Brain microvascular endothelial cell (primary cell): ENCODE measurements at regions not wholly inside any gene's neighbourhood (a gene's known extent, or its start where the extent isn't known, plus 50 kb on each side); places are given as distances from the start of the nearest gene placed in this dataset.
"Not testable (repeated sequence)": the region's sequence is repeated elsewhere in the genome, so short reads cannot be mapped to it uniquely, and the experiment has no call there.

Experiments used
- DNase-seq: peaks from one replicate; pipeline ENCODE4 v3.0.0-alpha.2; 2020
- H3K27ac ChIP-seq: fragments of 250-450 bp; sonication (Bioruptor Pico); 2 replicates; pipeline ENCODE4 v1.5.1; 2020; ENCODE audit warnings: mild to moderate bottlenecking, moderate library complexity
- H3K27me3 ChIP-seq: fragments of 250-450 bp; sonication (Bioruptor Pico); replicated peaks from 2 replicates; pipeline ENCODE4 v1.5.1; 2020; ENCODE audit warnings: mild to moderate bottlenecking
- H3K36me3 ChIP-seq: fragments of 250-450 bp; sonication (Bioruptor Pico); replicated peaks from 2 replicates; pipeline ENCODE4 v1.5.1; 2020; ENCODE audit warnings: mild to moderate bottlenecking
- H3K4me3 ChIP-seq: 2 replicates; pipeline ENCODE4 v1.5.1; 2011; ENCODE audit warnings: low read depth, mild to moderate bottlenecking, control low read depth, low read length, moderate library complexity
- in situ Hi-C: cut with HindIII; loops from 2 replicates; pipeline ENCODE4 v1.10.0; 2017; ENCODE audit warnings: low sequenced_read_pairs, low pct_ligation_motif_present
- TF ChIP-seq, protein P1 (sequence below): IDR thresholded peaks from 2 replicates; pipeline ENCODE4 v1.5.1; 2011; ENCODE audit warnings: low read depth, mild to moderate bottlenecking, moderate library complexity, low read length, control low read depth, inconsistent platforms; ENCODE audit errors: missing control alignments

DNA sequence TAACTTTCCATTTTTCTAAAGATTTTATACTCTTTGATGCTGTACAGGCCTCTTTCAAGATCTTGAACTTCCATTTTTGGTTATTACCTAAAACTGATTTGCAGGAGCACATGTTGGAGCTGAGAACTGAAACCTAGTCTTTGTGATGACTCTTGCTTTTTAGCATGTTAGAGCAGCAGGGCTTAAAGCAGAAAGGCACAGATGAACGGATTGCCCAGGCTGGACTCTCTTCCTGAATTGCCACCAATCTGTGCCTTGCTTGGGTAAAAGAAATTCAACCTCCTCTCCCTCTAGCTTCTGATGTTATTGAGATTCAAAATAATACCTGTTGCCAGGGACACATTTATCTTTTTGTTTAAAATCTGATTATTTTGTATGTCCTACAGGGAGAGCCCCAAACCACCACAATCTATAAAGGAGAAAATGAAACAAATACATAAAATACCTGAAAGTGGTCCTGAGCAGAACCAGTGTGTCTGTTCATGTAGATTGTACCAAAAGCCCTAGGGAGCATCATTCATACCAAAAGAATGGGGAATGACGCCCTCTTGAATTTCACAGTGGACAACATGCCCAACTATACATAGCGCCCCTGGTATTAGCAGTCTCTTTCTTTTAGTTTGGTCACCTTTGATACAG, 277.0 kb upstream of the MAP2 start:
- Histone ChIP-seq H3K27me3 (no peaks in the 10 kb centered on the region), H3K4me3 (no peak overlapping the region), H3K27ac (no peak overlapping the region), H3K36me3 (no peaks in the 10 kb centered on the region)
- TF ChIP-seq, protein P1, sequence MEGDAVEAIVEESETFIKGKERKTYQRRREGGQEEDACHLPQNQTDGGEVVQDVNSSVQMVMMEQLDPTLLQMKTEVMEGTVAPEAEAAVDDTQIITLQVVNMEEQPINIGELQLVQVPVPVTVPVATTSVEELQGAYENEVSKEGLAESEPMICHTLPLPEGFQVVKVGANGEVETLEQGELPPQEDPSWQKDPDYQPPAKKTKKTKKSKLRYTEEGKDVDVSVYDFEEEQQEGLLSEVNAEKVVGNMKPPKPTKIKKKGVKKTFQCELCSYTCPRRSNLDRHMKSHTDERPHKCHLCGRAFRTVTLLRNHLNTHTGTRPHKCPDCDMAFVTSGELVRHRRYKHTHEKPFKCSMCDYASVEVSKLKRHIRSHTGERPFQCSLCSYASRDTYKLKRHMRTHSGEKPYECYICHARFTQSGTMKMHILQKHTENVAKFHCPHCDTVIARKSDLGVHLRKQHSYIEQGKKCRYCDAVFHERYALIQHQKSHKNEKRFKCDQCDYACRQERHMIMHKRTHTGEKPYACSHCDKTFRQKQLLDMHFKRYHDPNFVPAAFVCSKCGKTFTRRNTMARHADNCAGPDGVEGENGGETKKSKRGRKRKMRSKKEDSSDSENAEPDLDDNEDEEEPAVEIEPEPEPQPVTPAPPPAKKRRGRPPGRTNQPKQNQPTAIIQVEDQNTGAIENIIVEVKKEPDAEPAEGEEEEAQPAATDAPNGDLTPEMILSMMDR: no peak
- in situ Hi-C loops: no loop called here
- DNase-seq: no peak

DNA sequence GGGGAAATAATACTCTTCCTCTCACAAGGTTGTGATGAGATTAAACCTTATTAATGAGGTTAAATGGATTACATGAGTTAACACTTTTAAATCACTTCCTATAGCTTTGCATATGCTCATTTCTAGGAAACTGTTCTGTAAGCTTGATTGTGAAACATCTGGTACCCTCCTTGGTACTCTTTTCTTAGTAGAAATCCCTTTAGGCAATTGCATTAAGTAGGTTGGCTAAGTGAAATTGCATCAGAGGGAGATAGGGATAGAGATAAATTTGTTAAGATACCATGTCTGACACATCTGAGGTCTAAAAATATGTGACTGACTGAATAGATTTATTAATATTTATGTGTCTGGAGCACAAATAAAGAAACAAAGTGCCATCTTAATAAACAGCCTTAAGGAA, 275.9 kb upstream of the MAP2 start:
- H3K27me3 ChIP-seq: no peaks in the 10 kb centered on the region
- no peaks in the 10 kb centered on the region for H3K36me3 ChIP-seq
- no peak overlapping the region for H3K27ac ChIP-seq
- in situ Hi-C loops: no loop called here
- TF ChIP-seq, protein P1: no peak
- no peak for DNase-seq
- no peak overlapping the region for H3K4me3 ChIP-seq

DNA sequence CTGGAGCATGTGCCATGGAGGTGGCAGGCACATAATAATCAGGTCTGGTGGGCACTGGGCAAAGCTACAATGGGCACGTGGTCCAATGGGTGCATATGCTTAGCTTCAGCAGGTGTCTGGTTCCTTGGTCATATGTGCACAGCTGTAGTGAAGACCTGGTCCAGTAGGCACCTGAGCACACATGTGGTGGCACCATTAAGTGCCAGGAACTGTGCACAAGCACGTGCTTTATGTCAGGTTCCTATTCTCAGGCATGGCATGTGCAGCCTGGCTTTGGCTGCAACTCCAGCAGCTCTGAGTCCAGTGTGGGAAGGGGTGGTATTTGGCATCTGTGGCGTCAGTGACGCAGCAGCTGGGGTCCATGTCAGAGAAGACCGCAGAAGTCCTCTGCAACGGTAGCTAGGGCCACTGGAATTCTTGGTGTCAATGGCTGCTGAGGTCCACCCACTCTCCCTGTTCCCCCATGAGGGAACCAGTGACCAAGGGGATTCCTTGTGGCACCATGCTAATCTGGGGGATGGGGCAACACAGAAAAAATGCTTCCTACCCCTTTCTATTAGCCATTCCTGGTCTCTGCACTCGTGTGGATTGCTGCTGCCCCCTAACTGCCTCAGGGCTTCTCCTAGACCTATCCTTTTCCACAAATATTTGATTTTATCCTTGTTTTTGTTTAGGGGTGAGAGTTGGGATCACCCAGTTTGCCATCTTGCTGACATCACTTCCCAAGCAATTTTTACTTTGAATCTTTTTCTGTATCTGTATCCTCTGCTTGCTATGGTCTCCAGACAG, 262.9 kb upstream of the MAP2 start:
- no peak overlapping the region for H3K4me3 ChIP-seq
- no peak for DNase-seq
- TF ChIP-seq, protein P1: no peak
- H3K27ac ChIP-seq: no peak overlapping the region
- no peaks in the 10 kb centered on the region for H3K36me3 ChIP-seq
- in situ Hi-C loops: no loop called here
- H3K27me3 ChIP-seq: no peaks in the 10 kb centered on the region

DNA sequence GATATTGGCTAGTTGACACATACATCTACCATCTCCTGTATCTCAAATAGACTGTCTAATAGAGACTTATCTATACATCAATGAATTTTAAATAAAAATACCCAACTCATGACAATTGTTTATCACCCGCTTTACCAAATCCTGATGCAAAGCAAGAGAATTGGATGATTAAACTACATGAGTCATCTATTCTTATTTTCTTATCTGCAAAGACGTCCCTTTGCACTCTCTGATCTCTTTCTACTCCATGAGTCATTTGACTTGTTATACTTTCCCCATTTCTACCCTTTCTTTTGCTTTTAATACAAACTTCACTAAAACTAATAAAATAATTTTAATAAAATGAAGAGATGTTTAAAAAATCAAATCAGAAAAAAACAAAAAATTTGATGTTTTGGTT, 261.7 kb upstream of the MAP2 start:
- H3K4me3 ChIP-seq: no peak overlapping the region
- no peaks in the 10 kb centered on the region for H3K27me3 ChIP-seq
- TF ChIP-seq, protein P1: no peak
- in situ Hi-C loops: no loop called here
- no peak overlapping the region for H3K27ac ChIP-seq
- H3K36me3 ChIP-seq: no peaks in the 10 kb centered on the region
- DNase-seq: no peak

DNA sequence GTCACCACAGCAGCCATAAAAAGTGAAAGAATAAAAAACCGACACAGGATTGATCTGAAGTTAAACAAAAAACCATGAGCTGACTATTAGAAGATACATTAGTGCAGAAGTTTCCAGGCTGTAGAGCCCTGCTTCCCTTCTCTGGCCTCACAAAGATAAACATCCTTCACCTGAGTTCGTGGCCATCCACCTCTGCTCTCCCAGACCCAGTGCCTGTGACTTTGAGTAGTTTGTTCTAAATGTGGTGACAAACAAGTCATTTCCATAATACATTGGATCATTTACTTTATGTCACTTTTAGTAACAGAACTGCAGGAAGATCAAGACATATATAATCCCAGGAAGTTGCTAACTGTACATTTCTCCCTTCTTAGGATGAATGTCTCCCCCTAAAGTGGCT, 241.9 kb upstream of the MAP2 start:
- TF ChIP-seq, protein P1: no peak
- in situ Hi-C loops: no loop called here
- no peak overlapping the region for H3K27ac ChIP-seq
- DNase-seq: no peak
- no peaks in the 10 kb centered on the region for H3K27me3 ChIP-seq
- no peak overlapping the region for H3K4me3 ChIP-seq
- no peaks in the 10 kb centered on the region for H3K36me3 ChIP-seq

DNA sequence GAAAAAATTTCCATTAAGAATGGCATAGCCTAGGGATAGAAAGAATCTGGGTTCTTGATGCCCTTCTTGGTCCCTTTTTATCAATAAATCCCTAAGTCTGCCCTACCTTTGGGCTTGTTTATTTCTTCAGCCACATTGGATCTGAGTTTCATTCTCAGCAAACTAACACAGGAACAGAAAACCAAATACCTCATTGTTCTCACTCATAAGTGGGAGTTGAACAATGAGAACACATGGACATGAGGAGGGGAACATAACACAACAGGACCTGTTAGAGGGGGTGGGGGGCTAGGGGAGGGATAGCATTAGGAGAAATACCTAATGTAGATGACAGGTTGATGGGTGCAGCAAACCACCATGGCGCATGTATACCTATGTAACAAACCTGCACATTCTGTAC, 237.0 kb upstream of the MAP2 start:
- H3K27me3 ChIP-seq, DNase-seq, H3K27ac ChIP-seq, H3K4me3 ChIP-seq, in situ Hi-C loops, H3K36me3 ChIP-seq: not testable (repeated sequence)
